Ishikawa (cell line): ENCODE measurements at regions not wholly inside any gene's neighbourhood (a gene's known extent, or its start where the extent isn't known, plus 50 kb on each side); places are given as distances from the start of the nearest gene placed in this dataset.

Source experiments
- CEBPB ChIP-seq: IDR thresholded peaks from 2 replicates; pipeline ENCODE4 v1.6.1; 2012
- CREB1 ChIP-seq: IDR thresholded peaks from 2 replicates; pipeline ENCODE4 v1.6.1; 2012; ENCODE audit warnings: low read depth
- EGR1 ChIP-seq: IDR thresholded peaks from 2 replicates; pipeline ENCODE4 v1.6.1; 2012
- EP300 ChIP-seq: IDR thresholded peaks from 2 replicates; pipeline ENCODE4 v1.6.1; 2012; ENCODE audit warnings: borderline replicate concordance
- FOXM1 ChIP-seq: IDR thresholded peaks from 2 replicates; pipeline ENCODE4 v1.6.1; 2012; ENCODE audit warnings: low read depth, borderline replicate concordance
- MAX ChIP-seq: IDR thresholded peaks from 2 replicates; pipeline ENCODE4 v1.6.1; 2012
- NFIC ChIP-seq: IDR thresholded peaks from 2 replicates; pipeline ENCODE4 v1.6.1; 2012
- RAD21 ChIP-seq: IDR thresholded peaks from 2 replicates; pipeline ENCODE4 v1.6.1; 2012; ENCODE audit warnings: low read depth
- REST ChIP-seq: IDR thresholded peaks from 2 replicates; pipeline ENCODE4 v1.6.1; 2012; ENCODE audit warnings: low read depth, mild to moderate bottlenecking
- TAF1 ChIP-seq: IDR thresholded peaks from 2 replicates; pipeline ENCODE4 v1.6.1; 2012; ENCODE audit warnings: low read depth, mild to moderate bottlenecking
- TCF12 ChIP-seq: IDR thresholded peaks from 2 replicates; pipeline ENCODE4 v1.6.1; 2012; ENCODE audit warnings: low read depth
- TEAD4 ChIP-seq: IDR thresholded peaks from 2 replicates; pipeline ENCODE4 v1.6.1; 2012
- USF1 ChIP-seq: IDR thresholded peaks from 2 replicates; pipeline ENCODE4 v1.6.1; 2012
- YY1 ChIP-seq: IDR thresholded peaks from 2 replicates; pipeline ENCODE4 v1.6.1; 2012; ENCODE audit warnings: low read depth
- ZBTB7A ChIP-seq: IDR thresholded peaks from 2 replicates; pipeline ENCODE4 v1.6.1; 2012; ENCODE audit warnings: low read depth

GRCh38 chr18:51463483-51464136 is 266.1 kb upstream of the MEX3C start:
- TF ChIP-seq CREB1 (no peak), ZBTB7A (no peak), RAD21 (no peak), NFIC (no peak)

- no peak for TF ChIP-seq TEAD4
- TF ChIP-seq FOXM1 = no peak
- no peak for TF ChIP-seq MAX
- no peak for TF ChIP-seq NFIC
- no peak for TF ChIP-seq ZBTB7A
- no peak for TF ChIP-seq CREB1
- TF ChIP-seq USF1 = no peak
- TF ChIP-seq CEBPB = no peak
- no peak for TF ChIP-seq EGR1
- TF ChIP-seq RAD21 = no peak
- no peak for TF ChIP-seq YY1
These were observed 281.4 kb upstream of the MEX3C start for GRCh38 chr18:51478908-51479307.

- no peak for TF ChIP-seq NFIC
- TF ChIP-seq CREB1 = no peak
- no peak for TF ChIP-seq RAD21
- TF ChIP-seq TCF12 = no peak
- no peak for TF ChIP-seq TEAD4
- no peak for TF ChIP-seq FOXM1
- no peak for TF ChIP-seq EP300
- TF ChIP-seq CEBPB = no peak
- no peak for TF ChIP-seq ZBTB7A
- TF ChIP-seq TAF1 = no peak
- no peak for TF ChIP-seq USF1
- TF ChIP-seq REST = no peak
- TF ChIP-seq YY1 = no peak
- TF ChIP-seq EGR1 = no peak
- no peak for TF ChIP-seq MAX
These were observed 282.3 kb upstream of the MEX3C start for GRCh38 chr18:51479736-51480135.

GRCh38 chr18:51480407-51481261 is 283.2 kb upstream of the MEX3C start:
- no peak for TF ChIP-seq TAF1
- TF ChIP-seq USF1 = no peak
- no peak for TF ChIP-seq FOXM1
- TF ChIP-seq CEBPB = no peak
- TF ChIP-seq TEAD4 = no peak

GRCh38 chr18:51486735-51487366 is 289.4 kb upstream of the MEX3C start:
- TF ChIP-seq TEAD4 = no peak
- no peak for TF ChIP-seq ZBTB7A
- TF ChIP-seq FOXM1 = no peak
- no peak for TF ChIP-seq EP300
- no peak for TF ChIP-seq TCF12
- TF ChIP-seq CREB1 = no peak
- no peak for TF ChIP-seq EGR1
- TF ChIP-seq REST = no peak
- TF ChIP-seq RAD21 = no peak
- no peak for TF ChIP-seq CEBPB
- TF ChIP-seq YY1 = no peak
- no peak for TF ChIP-seq TAF1
- no peak for TF ChIP-seq USF1
- TF ChIP-seq MAX = no peak
- TF ChIP-seq NFIC = no peak
